ENCODE measurements at regions not wholly inside any gene's neighbourhood (a gene's known extent, or its start where the extent isn't known, plus 50 kb on each side); places are given as distances from the start of the nearest gene placed in this dataset.

DNA sequence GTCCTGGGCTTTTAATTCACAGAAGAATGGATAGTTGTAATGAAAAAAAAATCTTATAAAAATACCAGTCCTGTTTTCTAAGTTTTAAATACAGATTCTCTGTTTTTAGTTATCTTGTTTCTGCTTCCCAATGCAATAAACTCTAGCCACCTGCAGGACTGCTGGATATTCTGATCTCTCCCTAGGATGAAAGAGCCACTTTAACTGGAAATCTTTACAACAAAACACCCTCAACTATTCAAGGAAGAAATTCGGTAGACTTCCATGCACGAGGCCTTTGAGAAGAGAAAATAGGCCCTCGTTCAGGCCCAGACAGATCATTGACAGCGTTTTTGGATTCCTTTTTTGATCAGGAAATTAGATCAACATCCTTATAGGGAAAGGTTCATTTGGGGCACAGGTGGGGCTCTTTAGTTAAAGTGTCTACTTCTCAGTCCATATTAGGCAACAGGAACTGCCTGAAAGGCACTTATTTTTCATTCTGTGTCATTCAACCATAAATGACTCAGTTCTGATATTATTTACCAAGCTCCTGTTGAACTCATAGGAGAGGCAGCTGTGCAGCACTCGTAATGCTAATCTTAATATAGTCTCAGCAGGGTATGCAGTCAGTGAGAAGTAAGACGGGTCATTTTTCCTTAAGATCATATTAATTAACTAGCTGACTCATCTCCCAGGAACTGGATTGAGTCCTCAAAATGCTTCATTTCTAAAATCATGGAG, 71.1 kb upstream of the ERRFI1 start:
- no peak for TF ChIP-seq POLR2A (IDR thresholded peaks at IDR 0.05)
- TF ChIP-seq, protein P1, sequence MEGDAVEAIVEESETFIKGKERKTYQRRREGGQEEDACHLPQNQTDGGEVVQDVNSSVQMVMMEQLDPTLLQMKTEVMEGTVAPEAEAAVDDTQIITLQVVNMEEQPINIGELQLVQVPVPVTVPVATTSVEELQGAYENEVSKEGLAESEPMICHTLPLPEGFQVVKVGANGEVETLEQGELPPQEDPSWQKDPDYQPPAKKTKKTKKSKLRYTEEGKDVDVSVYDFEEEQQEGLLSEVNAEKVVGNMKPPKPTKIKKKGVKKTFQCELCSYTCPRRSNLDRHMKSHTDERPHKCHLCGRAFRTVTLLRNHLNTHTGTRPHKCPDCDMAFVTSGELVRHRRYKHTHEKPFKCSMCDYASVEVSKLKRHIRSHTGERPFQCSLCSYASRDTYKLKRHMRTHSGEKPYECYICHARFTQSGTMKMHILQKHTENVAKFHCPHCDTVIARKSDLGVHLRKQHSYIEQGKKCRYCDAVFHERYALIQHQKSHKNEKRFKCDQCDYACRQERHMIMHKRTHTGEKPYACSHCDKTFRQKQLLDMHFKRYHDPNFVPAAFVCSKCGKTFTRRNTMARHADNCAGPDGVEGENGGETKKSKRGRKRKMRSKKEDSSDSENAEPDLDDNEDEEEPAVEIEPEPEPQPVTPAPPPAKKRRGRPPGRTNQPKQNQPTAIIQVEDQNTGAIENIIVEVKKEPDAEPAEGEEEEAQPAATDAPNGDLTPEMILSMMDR (IDR thresholded peaks at IDR 0.05) = peak in 2 of 4 experiments; percentile 9 to 21
